AG08396 (cell line): ENCODE measurements at regions not wholly inside any gene's neighbourhood (a gene's known extent, or its start where the extent isn't known, plus 50 kb on each side); places are given as distances from the start of the nearest gene placed in this dataset.

Experiments used
- DNase-seq: peaks from one replicate; pipeline ENCODE4 v3.0.0; 2012; ENCODE audit warnings: low spot score, mixed read lengths

DNA sequence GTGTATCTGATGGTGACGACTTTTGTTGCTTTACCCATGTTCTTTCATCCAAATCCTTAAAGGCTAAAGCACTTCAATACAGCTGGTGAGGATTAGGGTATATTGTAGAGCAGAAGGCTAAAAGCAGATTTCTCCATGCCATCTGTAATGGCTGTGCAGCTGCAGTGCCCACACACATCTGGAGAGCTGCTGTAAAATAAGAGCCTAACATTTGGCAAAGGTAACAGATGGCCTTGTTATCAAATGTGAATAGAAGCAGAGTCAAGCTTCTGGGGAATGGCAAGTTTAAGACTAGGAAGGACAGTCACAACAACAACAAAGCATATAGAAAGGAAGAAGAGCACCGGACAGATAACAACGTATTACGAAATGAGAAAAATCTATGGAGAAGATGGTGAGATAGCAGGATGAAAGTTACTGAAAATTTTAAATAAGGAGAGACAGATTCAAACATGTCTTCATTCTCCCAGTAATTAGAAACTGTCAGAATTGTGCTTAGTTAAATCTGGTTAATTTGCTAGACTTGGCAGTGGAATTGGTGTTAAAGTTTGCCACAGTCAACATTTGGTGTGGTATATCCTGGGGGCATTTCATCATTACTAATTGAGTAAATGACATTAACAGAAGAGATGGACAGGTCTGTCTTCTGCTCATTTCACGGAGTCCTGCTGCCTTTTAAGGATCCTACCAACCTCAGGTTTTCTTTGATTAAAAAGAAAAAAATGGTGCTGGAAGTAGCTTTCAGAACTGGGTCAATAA is 1093.2 kb downstream of the ADGRL2 start:
- DNase-seq: no peak

DNA sequence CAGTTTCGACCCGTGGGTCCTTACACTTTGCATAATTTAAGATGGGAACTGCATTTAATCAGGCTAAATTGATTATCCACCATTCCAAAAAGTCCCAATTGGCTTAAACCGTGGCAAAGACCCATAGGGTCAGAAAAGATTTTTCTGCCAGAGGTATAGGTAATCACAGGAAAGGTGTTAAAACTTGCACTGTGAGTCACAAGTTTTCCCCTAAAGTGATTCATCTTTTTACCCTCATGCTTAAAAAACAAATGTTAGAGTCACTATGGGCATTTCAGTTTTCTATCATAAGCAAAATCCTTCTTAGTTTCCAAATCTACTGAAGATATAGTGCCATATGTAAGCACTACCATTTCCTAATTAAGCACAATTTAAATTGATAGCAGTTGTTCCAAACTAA is 1079.8 kb downstream of the ADGRL2 start:
- no peak for DNase-seq

DNA sequence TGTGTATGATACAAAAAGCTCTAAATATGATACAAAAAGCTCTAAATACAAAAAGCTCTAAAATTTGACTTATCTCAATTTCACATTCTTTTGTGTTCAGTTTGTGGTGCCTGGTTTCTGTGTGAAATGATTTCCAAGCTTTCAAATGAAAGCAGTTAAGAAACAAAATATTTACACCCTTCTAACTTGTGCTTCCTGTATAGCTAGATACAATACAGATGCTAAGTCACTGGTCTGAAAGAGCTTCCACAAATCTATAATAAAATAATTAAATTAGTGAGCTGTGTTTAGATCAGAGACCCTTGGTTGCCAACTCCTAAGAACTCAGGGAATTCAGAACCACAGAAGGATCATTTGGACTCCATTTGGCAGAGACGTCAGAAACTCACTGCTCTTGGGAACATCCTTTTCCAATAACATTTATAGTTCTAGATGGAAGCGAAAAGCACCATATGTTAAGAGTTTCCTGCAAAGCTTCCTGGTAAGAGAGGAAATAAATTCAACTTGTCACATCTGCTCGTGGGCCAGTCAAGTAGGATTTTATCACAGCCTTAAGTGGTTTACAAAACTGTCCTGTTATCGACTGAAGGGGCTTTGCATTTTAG is 1079.1 kb downstream of the ADGRL2 start:
- no peak for DNase-seq

DNA sequence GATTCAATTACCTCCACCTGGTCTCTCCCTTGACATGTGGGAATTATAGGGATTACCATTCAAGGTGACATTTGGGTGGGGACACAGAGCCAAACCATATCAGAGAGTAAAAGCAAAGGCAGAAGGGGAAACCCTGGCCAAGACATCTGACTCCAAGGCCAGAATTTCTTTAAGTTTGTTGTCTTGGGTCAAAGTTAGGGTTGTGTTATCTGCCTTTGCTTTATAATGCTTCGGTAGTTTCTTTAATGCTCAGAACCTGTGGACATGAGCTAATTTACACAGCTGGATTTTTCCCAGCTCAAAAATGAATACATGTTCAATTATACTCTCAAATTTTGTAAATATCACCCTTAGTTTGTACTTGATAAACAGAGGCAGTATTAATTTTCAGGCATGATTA is 1074.4 kb downstream of the ADGRL2 start:
- DNase-seq: no peak

DNA sequence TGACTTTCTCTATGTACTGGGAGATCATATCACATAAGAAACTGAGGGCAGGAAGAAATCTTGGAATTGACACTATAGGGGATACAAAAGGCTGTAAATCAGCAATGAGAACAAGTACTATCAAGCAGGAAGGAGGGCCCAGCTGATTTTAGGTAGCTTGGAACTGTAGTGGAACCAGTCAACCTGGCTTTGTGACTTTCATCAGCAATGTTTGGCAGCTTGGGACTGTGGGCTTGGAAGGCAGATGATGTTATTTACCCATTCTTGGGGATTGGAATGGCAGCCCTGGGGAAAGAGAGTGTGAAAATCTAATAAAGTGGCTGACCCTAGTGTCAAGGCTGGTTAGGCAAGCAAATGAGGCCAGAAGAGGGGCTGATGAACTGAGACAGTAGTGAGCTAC is 1073.3 kb downstream of the ADGRL2 start:
- DNase-seq: no peak

DNA sequence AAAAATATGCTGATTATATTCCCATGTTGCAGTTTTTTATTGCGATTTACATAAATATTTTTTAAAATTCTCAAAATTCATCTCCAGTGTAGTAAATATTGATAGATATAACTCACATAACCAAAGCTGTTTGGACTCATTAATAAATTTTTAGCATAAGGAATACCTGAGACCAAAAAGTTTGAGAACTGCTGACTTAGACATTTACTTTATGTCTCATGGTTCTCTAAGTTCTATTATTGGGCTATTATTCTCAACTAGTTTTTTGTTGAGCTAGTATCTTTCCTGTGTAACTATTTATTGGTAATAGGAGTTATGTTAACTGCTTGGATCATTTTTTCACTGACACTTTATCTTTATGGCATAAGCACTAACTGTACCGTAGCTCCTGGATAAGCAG is 1069.6 kb downstream of the ADGRL2 start:
- DNase-seq: no peak

- DNase-seq: peak; percentile 6
Measured at GRCh38 chr1:82867781-82868180, 1067.0 kb downstream of the ADGRL2 start.

DNA sequence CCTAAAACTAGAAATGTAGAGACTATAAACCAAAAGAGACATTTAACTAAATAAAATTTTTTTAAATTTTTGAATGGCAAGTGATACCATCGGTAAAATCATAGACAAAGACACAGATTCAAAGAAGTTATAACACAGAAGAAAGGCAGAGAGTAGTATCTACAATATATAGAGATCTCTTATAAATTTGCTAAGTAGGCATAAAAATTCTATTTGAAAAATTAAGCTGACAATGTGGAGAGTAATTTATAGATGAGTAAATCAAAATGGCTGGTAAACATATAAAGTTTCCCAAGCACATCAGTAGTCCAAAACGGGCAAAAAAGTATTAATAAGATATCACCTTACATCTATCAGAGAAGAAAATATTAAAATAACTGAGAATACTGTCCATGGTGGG is 1061.0 kb downstream of the ADGRL2 start:
- no peak for DNase-seq

- no peak for DNase-seq
Measured at GRCh38 chr1:82858031-82858430, 1057.3 kb downstream of the ADGRL2 start.

DNA sequence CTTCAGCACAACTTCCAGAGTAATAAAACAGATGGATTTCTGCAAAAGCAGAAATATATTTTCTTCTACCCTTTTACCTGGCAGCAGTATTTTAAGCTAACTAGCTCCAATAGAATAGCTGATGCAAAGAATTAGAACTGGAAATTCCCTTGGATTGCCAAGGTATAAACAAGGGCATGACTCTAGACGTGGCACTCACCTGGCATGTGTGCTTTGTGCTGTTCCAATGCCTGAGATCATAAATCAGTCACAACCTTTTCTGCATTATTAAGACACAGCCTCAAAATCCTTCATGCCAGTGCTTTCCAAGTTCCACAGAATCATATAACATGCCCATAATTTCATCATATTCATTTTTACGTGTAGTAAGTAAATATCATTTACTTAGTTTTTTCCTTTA is 1048.7 kb downstream of the ADGRL2 start:
- no peak for DNase-seq

DNA sequence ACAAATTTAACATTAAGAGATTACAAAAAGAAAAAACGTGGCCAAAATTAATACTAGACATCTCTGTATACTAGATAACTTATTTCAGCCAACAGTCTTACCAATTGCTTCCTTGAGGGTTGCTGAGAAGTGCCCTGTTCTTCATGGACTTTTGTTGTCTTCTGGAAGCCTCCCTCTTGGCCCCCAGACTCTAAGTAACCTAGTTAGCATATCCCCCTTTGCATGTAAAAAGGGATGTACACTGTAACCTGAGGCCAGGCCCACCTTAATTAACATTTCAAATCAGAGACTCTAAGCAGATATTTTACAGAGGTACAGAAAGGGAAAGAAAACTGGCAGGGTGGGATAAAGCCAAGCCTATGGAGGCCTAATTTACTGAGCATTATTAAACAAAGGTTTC is 1047.3 kb downstream of the ADGRL2 start:
- DNase-seq: no peak

DNA sequence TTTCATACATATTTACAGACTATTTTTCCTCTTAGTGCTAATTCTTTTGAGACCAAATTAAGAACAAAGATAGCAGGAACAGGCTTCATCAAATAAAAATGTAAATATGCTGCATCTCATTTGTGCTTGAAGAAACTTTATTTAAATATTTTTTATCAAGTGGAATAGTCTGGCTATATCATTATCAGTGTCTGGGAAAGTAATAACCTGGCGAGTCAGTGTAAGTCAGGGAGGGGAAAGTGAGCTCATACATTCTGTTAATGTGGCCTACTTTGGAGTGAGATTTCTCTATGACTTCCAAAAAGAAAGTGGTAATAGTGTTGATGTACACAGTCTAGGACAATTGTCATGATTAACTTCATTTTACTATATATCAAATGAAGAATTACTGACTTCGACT is 1045.1 kb downstream of the ADGRL2 start:
- DNase-seq: no peak

DNA sequence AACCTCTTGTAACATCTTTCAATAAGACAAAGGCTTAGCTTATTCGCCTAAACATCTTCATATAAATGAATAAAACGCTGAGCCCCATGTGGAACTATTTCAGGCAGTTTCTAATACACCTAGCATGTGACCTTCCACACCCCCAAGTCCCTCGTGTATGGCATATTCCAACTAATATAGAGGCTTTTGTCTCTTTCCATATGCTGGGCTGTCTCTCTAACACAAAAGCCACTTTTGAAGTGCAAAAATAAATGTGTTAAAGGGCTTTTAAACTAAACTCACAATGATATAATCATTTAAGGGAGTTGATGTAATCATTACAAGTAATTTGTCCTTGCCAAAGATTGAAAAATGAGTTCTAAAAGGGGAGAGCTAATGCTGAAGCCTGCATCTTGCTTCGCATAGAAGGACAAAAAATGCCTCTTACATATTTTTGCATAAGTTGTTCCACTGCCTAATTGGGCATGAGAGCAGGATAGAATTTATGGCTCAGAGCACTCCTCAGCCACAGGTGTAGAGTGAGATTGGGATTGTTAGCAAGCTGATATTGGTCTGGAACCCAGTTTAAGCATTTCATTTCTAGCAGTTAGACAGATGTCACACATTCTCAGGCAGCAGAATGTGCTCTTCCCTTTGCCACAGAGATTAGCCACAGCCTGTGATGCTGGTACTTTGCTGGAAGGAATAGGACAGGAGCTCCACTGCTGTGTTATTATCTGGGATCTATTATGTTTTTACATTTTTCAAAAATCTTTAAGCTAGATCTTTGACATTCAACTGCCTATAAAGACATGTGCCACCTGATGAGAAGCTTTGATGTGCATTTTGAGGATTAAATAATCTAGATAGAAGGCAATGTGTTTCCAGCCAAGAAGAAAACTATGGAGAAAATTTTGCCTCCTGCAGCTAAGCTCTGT is 1044.4 kb downstream of the ADGRL2 start:
- DNase-seq: no peak

- no peak for DNase-seq
Measured at GRCh38 chr1:82844447-82844846, 1043.7 kb downstream of the ADGRL2 start.

- DNase-seq: no peak
Measured at GRCh38 chr1:82843876-82844275, 1043.1 kb downstream of the ADGRL2 start.

DNA sequence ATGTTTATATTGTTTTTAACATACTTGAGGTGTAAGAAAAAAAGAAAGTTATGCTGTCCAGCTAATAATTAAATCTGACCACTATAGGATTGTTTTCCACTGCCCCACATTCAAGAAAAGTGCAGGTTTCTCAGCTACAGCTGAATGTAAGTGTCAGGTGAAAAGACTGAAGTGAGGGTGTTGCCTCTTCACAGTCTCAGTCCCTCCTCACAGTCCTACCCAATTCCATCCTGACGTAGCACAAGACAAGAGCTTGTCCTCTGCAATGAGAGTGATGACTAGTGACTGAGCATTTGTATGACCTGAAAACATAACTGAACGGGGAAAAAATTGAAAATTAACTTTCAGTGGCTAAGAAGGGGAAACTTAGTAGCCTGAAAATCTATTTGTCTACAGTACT is 1039.5 kb downstream of the ADGRL2 start:
- DNase-seq: no peak

DNA sequence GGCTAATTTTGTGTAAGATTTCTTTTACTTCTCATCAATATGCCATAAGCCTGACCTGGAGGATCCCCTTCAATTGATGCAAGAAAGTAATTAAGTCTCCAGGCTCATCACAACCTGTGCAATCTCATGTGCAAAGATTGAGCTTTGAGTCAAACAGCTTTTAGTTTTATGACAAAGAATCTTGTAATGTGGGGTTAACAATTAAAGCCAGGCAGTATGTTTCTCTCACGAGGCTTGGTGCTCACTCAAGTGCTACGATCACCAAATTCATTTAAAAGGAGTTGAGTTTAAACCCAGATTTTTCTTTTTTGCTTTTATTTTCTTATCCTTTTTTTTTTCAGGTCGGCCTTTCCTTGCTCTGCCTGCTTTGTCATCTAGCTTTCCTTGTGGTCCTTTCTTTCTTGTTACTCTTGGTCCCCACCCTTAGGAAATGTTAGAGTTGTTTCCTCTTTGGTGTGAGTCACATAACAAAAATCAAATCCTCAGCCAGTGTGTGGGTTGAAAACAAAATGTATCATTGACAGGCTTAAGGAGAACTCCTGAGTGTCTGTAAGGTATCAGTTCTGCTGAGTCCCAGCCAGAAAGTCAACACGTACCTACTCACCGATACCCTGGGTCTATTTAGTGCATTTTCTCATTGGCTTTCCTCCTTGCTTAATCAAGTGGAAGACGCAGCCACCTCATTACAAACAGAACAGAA is 1037.2 kb downstream of the ADGRL2 start:
- DNase-seq: peak; percentile 3

- DNase-seq: no peak
Measured at GRCh38 chr1:82836973-82837680, 1036.4 kb downstream of the ADGRL2 start.

GRCh38 chr1:82836213-82836972 is 1035.7 kb downstream of the ADGRL2 start:
- DNase-seq: no peak

DNA sequence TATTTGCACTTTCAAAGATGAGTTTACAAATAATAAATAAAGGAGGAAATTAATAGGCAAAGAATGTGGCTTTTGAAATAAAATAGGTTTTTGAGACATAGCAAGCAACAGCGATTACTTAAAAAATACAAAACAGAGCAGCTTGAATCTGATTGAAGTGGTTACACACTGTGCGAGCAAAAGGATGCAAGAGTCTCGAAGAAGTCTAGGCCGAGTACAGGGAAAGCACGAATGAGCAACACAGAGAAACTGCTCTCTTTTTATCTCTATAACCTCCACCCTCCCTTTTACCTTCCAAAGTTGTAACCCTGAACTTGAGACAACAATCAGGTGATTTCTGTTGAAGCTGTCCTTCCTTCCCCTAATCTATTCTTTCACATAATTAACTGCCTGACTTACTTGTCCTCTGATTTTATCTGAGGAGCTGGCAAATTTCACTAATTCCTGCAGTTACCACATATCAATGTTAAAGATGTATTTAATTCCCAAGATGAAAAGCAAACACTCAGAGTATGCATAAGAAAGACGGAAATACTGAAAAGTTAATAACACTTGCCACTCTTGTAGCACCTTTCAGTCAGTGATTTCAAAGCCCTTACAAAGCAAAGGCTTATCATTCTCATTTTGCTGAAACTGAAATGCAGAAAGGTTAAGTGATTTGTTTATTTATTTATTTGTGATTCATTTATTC is 1030.1 kb downstream of the ADGRL2 start:
- DNase-seq: no peak
